Sigmoid colon (tissue), 4 donors: ENCODE measurements at regions not wholly inside any gene's neighbourhood (a gene's known extent, or its start where the extent isn't known, plus 50 kb on each side); places are given as distances from the start of the nearest gene placed in this dataset.

ENCODE experiments used
- EP300 ChIP-seq, 4 donors: sonication (generic); formaldehyde crosslinking; IDR thresholded peaks; one replicate each; pipeline ENCODE4 v1.6.1; 2017; ENCODE audit warnings: antibody characterized with exemption in 4 of 4
- POLR2A ChIP-seq, 2 donors: fragments of 450-650 bp; IDR thresholded peaks; one replicate each; pipeline ENCODE4 v1.6.1; 2016; ENCODE audit warnings: antibody characterized with exemption in 2 of 2, mild to moderate bottlenecking in 2 of 2, moderate library complexity in 2 of 2
- TF ChIP-seq, protein P1 (sequence below), 4 experiments: fragments of 450-650 bp in 3 of 4; fragments of 200-600 bp in 1 of 4; IDR thresholded peaks; one replicate each; pipeline ENCODE4 v1.5.1; 2016 to 2019; ENCODE audit warnings: antibody characterized with exemption in 4 of 4, mild to moderate bottlenecking in 3 of 4, moderate library complexity in 2 of 4

DNA sequence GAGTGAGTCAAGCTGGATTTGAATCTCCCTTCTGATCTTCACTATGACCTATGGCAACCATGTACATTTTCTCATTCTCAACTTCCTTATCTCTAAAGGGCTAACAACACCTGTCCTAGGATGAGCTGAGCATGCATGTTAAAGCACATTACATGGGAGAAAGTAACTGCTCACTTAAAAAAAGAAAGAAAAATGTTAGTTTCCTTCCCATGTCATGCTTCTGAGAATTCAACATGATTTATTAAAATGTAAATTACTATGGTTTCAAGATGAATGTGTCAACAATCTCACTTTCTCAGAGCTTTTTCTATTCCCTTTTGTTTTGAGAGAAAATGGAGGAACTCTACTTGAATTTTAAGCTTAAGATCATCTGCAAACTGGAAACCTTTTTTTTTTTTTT is 295.3 kb downstream of the SKIDA1 start:
- TF ChIP-seq, protein P1, sequence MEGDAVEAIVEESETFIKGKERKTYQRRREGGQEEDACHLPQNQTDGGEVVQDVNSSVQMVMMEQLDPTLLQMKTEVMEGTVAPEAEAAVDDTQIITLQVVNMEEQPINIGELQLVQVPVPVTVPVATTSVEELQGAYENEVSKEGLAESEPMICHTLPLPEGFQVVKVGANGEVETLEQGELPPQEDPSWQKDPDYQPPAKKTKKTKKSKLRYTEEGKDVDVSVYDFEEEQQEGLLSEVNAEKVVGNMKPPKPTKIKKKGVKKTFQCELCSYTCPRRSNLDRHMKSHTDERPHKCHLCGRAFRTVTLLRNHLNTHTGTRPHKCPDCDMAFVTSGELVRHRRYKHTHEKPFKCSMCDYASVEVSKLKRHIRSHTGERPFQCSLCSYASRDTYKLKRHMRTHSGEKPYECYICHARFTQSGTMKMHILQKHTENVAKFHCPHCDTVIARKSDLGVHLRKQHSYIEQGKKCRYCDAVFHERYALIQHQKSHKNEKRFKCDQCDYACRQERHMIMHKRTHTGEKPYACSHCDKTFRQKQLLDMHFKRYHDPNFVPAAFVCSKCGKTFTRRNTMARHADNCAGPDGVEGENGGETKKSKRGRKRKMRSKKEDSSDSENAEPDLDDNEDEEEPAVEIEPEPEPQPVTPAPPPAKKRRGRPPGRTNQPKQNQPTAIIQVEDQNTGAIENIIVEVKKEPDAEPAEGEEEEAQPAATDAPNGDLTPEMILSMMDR (IDR thresholded peaks at IDR 0.05), result no peak
- TF ChIP-seq EP300 (IDR thresholded peaks at IDR 0.05) (no peak), POLR2A (IDR thresholded peaks at IDR 0.05) (no peak)
